ENCODE measurements at regions not wholly inside any gene's neighbourhood (a gene's known extent, or its start where the extent isn't known, plus 50 kb on each side); places are given as distances from the start of the nearest gene placed in this dataset.

GRCh38 chr1:58356402-58356801, 190.1 kb downstream of the OMA1 start:
- no peak for TF ChIP-seq CTCF (IDR thresholded peaks at IDR 0.05; ENCODE audit: low read depth, low read length, missing control alignments)
- H3K4me3 ChIP-seq (ENCODE audit: low read depth, low read length): no peak overlapping the region
- DNase-seq (ENCODE audit: low read depth): no peak

GRCh38 chr1:58353168-58353567, 193.4 kb downstream of the OMA1 start:
- H3K4me3 ChIP-seq (ENCODE audit: low read depth, low read length): no peak overlapping the region
- DNase-seq (ENCODE audit: low read depth): no peak
- TF ChIP-seq CTCF (IDR thresholded peaks at IDR 0.05; ENCODE audit: low read depth, low read length, missing control alignments): no peak

- TF ChIP-seq CTCF (IDR thresholded peaks at IDR 0.05; ENCODE audit: low read depth, low read length, missing control alignments): no peak
- no peak overlapping the region for H3K4me3 ChIP-seq (ENCODE audit: low read depth, low read length)
- no peak for DNase-seq (ENCODE audit: low read depth)
Measured at GRCh38 chr1:58352476-58353092, 193.9 kb downstream of the OMA1 start.

- no peak for DNase-seq (ENCODE audit: low read depth)
- no peak for TF ChIP-seq CTCF (IDR thresholded peaks at IDR 0.05; ENCODE audit: low read depth, low read length, missing control alignments)
- H3K4me3 ChIP-seq (ENCODE audit: low read depth, low read length): no peak overlapping the region
Measured at GRCh38 chr1:58346036-58346355, 200.5 kb downstream of the OMA1 start.

GRCh38 chr1:58345215-58346035, 201.1 kb downstream of the OMA1 start:
- DNase-seq (ENCODE audit: low read depth): no peak

GRCh38 chr1:58340185-58340584, 206.3 kb downstream of the OMA1 start:
- no peak overlapping the region for H3K4me3 ChIP-seq (ENCODE audit: low read depth, low read length)
- TF ChIP-seq CTCF (IDR thresholded peaks at IDR 0.05; ENCODE audit: low read depth, low read length, missing control alignments): no peak
- no peak for DNase-seq (ENCODE audit: low read depth)

More at GRCh38 chr1:58345215-58346035, 201.1 kb downstream of the OMA1 start:
- H3K4me3 ChIP-seq (ENCODE audit: low read depth, low read length): no peak overlapping the region
- no peak for TF ChIP-seq CTCF (IDR thresholded peaks at IDR 0.05; ENCODE audit: low read depth, low read length, missing control alignments)

GRCh38 chr1:58338081-58338480, 208.4 kb downstream of the OMA1 start:
- H3K4me3 ChIP-seq (ENCODE audit: low read depth, low read length): no peak overlapping the region
- no peak for DNase-seq (ENCODE audit: low read depth)
- no peak for TF ChIP-seq CTCF (IDR thresholded peaks at IDR 0.05; ENCODE audit: low read depth, low read length, missing control alignments)

Measured in GM12864 (cell line).